ENCODE measurements at regions not wholly inside any gene's neighbourhood (a gene's known extent, or its start where the extent isn't known, plus 50 kb on each side); places are given as distances from the start of the nearest gene placed in this dataset.
A peak's percentile ranks its signal among the peaks of the same experiment; 100 is the strongest.
"Not testable (repeated sequence)": the region's sequence is repeated elsewhere in the genome, so short reads cannot be mapped to it uniquely, and the experiment has no call there.

- no peak for DNase-seq
Observed at GRCh38 chr1:212495766-212496494, 63.2 kb downstream of the NENF start.

DNA sequence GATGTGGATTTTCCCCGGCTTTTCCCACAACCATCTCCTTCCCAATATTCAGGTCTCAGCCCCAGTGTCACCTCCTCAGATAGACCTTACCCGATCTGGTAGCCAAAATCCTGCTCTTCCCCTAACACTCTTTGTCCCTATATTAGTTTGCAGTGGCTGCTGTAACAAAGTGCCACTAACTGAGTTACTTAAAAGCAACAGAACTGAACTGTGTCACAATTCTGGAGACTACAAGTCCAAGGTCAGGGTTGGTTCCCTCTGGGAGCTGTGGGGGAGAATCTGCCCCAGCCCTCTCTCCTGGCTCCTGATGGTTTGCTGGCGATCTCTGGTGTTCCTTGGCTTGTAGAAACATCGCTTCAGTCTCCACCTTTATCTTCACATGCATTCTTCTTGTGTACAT is 64.0 kb downstream of the NENF start:
- no peak for DNase-seq

DNA sequence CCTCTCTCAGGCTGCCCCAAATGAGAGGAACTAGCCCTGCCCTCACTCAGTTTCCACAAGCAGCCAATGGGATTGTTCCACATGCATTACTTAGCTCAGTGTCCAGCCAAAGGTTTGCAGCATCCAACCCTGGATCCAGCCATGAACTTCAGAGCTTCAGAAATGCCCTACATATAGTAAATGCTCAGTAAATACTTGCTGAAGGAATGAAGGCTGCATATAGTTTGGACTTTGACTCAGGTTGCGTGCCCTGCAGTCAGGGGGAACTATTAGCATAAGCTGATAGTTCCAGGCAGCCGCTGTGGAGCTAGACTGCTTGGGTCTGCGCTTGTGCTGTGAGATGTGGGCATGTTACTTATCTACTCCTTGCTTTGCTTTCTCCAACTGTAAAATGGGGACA is 64.8 kb downstream of the NENF start:
- no peak for DNase-seq

GRCh38 chr1:212498283-212499040 is 65.7 kb downstream of the NENF start:
- DNase-seq = no peak

GRCh38 chr1:212500351-212500750 is 67.6 kb downstream of the NENF start:
- DNase-seq = no peak

GRCh38 chr1:212500983-212501382 is 68.3 kb downstream of the NENF start:
- DNase-seq = no peak

DNA sequence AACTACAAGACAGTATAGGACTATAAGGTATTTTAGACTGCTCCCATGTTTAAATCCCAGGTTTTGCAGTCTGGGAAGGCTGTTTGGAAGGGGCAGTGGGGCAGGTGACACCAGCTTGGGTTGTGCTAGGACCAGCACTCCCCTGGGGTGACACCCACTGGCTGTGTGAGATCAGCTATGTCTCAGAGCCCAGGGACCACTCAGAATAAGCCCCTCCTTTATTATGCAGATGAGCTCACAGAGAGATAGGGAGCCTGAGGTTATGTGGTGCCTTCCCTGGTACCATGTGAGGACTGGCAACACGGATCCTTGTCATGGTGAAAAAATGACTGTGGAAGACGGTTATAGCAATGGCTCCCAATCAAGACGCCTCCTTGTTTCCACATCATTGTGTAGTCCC is 71.0 kb downstream of the NENF start:
- DNase-seq = no peak

GRCh38 chr1:212504171-212504803 is 71.6 kb downstream of the NENF start:
- DNase-seq = no peak

DNA sequence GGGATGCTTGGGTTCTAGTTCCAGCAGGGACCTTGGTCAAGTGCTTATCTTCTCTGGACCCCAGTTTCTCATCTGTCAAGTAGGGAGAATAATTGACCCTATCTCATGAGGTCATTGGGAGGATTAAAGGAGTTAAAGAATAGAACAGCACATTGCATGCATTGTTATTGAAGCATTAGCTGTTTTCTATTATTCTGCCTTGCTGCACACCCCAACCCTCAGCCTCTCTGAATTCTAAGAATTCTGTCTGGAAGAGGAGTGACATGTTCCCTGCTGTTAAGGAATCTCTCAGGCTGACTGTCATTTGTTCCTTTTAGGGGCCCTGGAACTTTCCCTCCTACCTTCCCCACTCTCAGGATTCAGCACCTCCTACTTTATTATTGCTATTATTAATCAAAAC is 73.9 kb downstream of the NENF start:
- DNase-seq = no peak

- peak; percentile 38 for DNase-seq
Observed at GRCh38 chr1:212507369-212507768, 74.6 kb downstream of the NENF start.

GRCh38 chr1:212512816-212513559 is 80.3 kb downstream of the NENF start:
- no peak for DNase-seq

DNA sequence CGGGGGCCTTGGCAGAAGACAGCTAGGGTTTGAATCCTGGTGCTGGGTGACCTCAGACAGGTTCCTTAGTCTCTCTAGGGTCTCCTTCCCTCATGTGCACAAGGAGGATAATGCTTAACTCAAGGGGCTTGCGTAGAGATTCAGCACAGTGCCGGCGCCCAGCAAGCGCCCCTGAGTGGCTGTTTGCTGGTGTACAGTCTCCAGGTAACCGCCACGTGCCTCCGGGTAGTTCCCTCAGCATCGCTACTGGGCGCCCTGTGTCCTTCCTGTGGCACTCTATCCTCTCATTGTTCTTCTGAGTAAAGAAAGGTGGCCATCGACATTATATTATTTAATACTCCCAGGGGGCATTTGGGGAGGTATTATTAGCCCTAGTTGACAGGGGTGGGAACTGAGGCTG is 80.9 kb downstream of the NENF start:
- DNase-seq = no peak

- DNase-seq = peak; percentile 77
Observed at GRCh38 chr1:212514056-212514614, 81.4 kb downstream of the NENF start.

- DNase-seq = peak; percentile 61
Observed at GRCh38 chr1:212514782-212515181, 82.1 kb downstream of the NENF start.

- no peak for DNase-seq
Observed at GRCh38 chr1:212515329-212515760, 82.6 kb downstream of the NENF start.

DNA sequence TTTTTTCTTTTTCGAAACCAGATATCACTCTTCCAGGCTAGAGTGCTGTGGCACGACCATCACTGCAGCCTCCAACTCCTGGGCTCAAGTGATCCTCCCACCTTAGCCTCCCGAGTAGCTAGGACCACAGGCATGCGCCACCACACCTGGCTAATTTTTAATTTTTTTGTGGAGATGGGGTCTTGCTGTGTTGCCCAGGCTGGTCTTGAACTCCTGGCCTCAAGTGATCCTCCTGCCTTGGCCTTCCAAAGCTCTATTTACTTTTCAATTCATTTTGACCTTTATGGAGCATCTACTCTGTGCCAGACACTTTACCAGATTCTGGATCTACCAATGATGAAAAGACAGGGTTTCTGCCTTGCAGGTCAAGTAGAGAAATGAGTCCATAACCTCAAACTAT is 83.3 kb downstream of the NENF start:
- not testable (repeated sequence) for DNase-seq

- DNase-seq = no peak
Observed at GRCh38 chr1:212518188-212519054, 85.7 kb downstream of the NENF start.

DNA sequence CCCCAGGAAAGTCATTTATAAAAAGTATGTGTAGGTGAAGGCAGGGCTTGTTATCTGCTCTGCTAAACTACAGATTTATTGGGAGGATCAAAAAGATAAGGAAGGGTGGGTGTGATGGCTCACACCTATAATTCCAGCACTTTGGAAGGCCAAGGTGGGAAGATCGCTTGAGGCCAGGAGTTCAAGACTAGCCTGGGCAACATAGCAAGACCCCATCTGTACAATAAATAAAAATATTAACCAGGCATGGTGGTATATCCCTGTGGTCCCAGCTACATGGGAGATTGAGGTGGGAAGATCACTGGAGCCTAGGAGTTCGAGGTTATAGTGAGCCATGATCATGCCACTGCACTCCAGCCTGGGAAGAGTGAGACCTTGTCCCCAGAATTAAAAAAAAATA is 86.4 kb downstream of the NENF start:
- no peak for DNase-seq

- no peak for DNase-seq
Observed at GRCh38 chr1:212520299-212520698, 87.6 kb downstream of the NENF start.

DNA sequence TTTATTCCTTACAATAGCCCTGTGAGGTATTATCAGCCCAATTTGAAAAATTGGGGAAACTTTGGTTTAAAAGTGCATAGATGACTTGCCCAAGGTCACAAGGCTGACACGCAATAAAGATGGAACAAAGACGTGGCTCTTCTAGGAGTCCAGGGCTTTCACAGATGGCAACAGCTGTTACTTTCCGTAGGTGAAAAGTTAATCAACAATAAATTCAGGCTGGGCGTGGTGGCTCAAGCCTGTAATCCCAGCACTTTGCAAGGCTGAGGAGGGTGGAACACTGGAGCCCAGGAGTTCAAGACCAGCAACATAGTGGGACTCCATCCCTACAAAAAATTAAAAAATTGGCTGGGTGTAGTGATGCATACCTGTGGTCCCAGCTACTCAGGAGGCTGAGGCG is 87.8 kb upstream of the ATF3 start:
- DNase-seq = no peak

GRCh38 chr1:212525479-212526110 is 83.0 kb upstream of the ATF3 start:
- no peak for DNase-seq
